ENCODE measurements at regions not wholly inside any gene's neighbourhood (a gene's known extent, or its start where the extent isn't known, plus 50 kb on each side); places are given as distances from the start of the nearest gene placed in this dataset.

DNA sequence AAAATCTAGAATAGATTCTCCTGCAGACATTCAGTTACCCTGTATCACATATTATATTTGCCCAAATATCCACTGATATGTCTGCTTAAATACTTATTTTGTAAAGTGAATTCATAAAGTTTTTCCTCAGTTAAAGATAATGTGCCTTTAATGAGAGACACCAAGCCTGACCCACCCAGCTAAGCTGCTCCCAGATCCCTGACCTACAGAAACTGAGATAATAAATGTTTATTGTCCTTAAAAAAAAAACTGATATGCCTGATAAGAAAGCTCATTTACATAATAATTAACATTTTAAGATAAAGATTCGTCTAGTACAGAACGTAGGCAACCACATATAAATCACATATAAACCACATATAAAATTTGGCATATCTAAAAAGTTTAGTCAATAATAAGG is 161.7 kb upstream of the RAP2B start:
- TF ChIP-seq POLR2A (IDR thresholded peaks at IDR 0.05; ENCODE audit: low read depth, low read length): no peak
- no peak for TF ChIP-seq TAF1 (IDR thresholded peaks at IDR 0.05; ENCODE audit: low read depth, low read length)
- TF ChIP-seq POLR2AphosphoS5 (IDR thresholded peaks at IDR 0.05; ENCODE audit: low read depth, low read length): no peak
- TF ChIP-seq PAX5 (IDR thresholded peaks at IDR 0.05; ENCODE audit: insufficient read depth, low read length, severe bottlenecking): no peak
- no peak for TF ChIP-seq POU2F2 (IDR thresholded peaks at IDR 0.05; ENCODE audit: low read depth, low read length)

Measured in GM12891 (cell line).